ENCODE measurements at regions not wholly inside any gene's neighbourhood (a gene's known extent, or its start where the extent isn't known, plus 50 kb on each side); places are given as distances from the start of the nearest gene placed in this dataset.

DNA sequence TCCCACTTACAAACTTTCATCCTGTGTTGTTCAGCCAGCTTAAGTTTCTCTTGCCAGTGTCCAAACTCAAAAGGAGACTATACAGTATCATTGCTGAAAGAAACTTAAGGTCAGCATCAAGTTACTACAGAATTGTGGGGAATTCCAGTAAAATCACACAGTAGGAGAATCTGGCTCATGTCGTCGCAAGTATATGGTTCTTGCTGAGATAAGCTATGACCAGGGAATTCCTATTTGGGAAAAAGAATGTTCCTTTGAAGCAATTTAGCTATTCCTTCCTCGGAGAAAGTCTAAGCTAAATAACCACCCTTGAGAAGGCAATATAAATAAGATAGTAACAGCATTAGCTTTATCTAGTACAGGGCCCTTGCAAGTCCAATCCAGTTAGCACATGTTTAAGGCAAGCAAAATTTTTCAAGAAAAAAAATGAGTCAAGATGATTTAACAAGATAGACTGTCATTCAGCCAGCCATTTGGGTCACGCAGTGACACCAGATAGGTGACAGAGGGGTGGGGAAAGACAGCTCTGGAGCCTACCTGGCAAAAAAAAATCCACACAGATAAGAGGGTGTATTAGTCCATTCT lies 78.2 kb upstream of the THBS1 start:
- no peak overlapping the region for H3K27ac ChIP-seq
- TF ChIP-seq, protein P1, sequence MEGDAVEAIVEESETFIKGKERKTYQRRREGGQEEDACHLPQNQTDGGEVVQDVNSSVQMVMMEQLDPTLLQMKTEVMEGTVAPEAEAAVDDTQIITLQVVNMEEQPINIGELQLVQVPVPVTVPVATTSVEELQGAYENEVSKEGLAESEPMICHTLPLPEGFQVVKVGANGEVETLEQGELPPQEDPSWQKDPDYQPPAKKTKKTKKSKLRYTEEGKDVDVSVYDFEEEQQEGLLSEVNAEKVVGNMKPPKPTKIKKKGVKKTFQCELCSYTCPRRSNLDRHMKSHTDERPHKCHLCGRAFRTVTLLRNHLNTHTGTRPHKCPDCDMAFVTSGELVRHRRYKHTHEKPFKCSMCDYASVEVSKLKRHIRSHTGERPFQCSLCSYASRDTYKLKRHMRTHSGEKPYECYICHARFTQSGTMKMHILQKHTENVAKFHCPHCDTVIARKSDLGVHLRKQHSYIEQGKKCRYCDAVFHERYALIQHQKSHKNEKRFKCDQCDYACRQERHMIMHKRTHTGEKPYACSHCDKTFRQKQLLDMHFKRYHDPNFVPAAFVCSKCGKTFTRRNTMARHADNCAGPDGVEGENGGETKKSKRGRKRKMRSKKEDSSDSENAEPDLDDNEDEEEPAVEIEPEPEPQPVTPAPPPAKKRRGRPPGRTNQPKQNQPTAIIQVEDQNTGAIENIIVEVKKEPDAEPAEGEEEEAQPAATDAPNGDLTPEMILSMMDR (conservative IDR thresholded peaks at IDR 0.05; ENCODE audit: low read depth) = no peak
- POLR2A ChIA-PET (ENCODE audit: low non-redundant PET) = no interaction called here
- DNase-seq (ENCODE audit: low spot score) = no peak
- CTCF ChIA-PET = interaction anchor here (0.7 to 0.8 kb wide), 2 partner anchors 152 to 781 kb away, joined by 3 to 5 read pairs; no protein-coding TSS in a partner anchor

DNA sequence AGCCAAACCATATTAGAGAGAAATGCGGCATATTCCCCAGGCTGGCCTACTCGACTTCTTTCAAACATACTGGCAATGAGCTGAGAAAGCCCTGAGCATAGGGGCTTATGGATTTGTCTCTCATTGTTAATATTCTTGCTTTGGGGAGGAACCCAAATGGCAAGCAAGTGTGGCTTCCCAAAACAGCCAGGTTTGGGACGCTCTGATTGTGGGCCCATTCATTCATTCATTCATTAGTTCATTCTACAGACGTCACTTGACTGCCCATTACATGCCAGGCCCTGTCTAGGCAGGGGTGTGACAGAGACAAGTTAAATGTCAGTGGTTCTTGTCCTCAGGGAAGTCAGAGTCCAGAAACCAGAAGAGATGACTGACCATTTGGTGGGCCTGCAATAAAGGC lies 77.4 kb upstream of the THBS1 start:
- TF ChIP-seq, protein P1 (conservative IDR thresholded peaks at IDR 0.05; ENCODE audit: low read depth) = no peak
- ChIA-PET CTCF (no interaction called here), POLR2A (ENCODE audit: low non-redundant PET) (no interaction called here)
- DNase-seq (ENCODE audit: low spot score) = no peak
- H3K27ac ChIP-seq = no peak overlapping the region

DNA sequence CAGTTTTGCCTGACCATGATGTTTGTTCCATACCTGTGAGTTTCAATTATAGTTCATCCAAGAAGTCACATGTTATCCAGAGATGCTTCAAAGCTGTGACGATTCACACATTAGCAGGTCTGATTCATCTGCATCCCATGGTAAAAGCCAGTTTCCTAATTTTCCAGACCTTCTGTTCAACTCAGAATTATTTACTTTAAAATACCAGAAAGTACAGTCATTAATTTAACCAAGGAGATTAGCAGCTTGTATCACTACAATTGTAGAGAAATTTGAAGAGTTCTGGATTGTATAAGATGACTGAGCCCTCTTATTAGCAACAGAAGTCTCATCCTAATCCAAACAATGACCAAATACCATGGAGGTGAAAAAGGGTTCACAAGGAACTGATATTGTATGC lies 76.1 kb upstream of the THBS1 start:
- no peak overlapping the region for H3K27ac ChIP-seq
- CTCF ChIA-PET = no interaction called here
- TF ChIP-seq, protein P1 (conservative IDR thresholded peaks at IDR 0.05; ENCODE audit: low read depth) = no peak
- POLR2A ChIA-PET (ENCODE audit: low non-redundant PET) = no interaction called here
- DNase-seq (ENCODE audit: low spot score) = no peak

DNA sequence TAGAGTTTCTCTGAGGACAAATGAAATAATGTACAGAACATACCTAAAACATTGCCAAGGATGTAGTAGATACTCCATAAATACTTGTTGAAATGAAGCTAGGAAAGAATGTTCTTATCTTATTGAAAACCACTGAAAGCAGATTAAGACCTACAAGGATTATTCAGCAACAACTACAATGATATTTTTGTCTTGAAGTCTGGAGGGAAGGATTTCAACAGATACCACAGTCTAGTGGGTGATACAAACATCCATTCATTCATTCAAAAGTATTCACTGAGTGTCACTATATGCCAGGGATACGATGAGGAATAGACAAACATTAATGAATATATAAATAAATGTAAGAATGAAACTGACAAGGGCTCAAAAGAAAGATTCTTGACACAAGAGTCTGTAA lies 74.7 kb upstream of the THBS1 start:
- POLR2A ChIA-PET (ENCODE audit: low non-redundant PET) = no interaction called here
- CTCF ChIA-PET = interaction anchor here (0.6 kb wide), 1 partner anchor 9 kb away, joined by 3 read pairs; no protein-coding TSS in a partner anchor
- H3K27ac ChIP-seq = no peak overlapping the region
- no peak for DNase-seq (ENCODE audit: low spot score)
- TF ChIP-seq, protein P1 (conservative IDR thresholded peaks at IDR 0.05; ENCODE audit: low read depth) = no peak

DNA sequence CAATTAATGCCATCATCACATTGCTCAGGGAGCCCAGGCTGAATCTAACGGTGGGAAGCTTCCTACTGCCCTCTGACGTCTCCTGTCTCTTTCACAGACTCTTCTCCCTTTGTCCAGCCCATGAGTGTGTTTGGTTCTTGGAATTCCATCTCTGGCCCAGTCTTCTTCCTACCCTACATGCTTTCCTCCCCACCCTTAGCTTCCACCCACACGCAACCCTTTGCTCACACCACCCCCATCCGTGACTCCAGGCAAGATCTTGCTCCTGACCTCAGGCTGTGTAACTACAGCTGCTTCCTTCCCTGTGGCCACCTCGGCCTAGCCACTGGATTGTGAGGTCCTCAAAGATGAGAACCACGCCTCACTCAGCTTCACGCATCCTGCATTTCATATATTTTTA lies 72.3 kb upstream of the THBS1 start:
- ChIA-PET POLR2A (ENCODE audit: low non-redundant PET) (no interaction called here), CTCF (no interaction called here)
- TF ChIP-seq, protein P1 (conservative IDR thresholded peaks at IDR 0.05; ENCODE audit: low read depth) = no peak
- H3K27ac ChIP-seq = no peak overlapping the region
- no peak for DNase-seq (ENCODE audit: low spot score)

DNA sequence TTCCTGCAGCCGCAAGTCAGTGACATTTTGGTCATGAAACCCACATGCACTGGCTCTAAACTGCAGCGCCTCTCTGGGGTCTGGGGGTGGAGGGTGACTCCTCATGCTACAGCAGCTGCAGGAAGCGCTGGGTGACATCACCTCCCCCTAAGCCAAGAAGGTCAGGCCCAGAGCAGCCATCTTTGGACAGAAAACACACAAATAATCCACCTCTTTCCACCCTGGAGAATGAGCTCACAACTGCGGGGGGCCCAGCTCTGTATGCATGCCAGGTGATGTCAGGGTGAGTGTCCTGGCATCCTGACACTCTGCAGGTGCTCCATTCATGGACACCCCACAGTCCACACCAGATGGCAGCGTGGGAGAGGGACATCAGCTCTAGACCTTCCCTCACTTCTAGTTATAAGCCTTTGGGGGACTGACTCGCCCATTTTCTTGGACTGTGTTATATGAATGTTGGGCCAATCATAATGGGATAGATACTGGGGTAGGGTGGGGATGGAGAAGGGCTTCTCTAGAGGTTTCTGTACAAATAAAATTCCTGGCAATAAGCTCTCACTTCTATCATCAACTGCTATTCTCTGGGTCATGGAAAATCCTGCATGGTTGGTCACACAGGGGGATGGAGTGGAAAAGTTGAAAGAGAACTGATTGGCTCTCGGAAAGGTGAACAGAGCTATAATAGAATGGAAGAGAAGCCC lies 70.7 kb upstream of the THBS1 start:
- CTCF ChIA-PET = no interaction called here
- TF ChIP-seq, protein P1 (conservative IDR thresholded peaks at IDR 0.05; ENCODE audit: low read depth) = no peak
- H3K27ac ChIP-seq = no peak overlapping the region
- POLR2A ChIA-PET (ENCODE audit: low non-redundant PET) = no interaction called here
- no peak for DNase-seq (ENCODE audit: low spot score)

All from RWPE1 (cell line).